HEK293 (cell line): ENCODE measurements at regions not wholly inside any gene's neighbourhood (a gene's known extent, or its start where the extent isn't known, plus 50 kb on each side); places are given as distances from the start of the nearest gene placed in this dataset.

ENCODE experiments used
- CTCF ChIA-PET: fragments of 350-600 bp; formaldehyde crosslinking; extraction: SDS; loops from one replicate; lab custom pipeline; 2021; ENCODE audit warnings: antibody characterized with exemption; lab: Yijun Ruan, JAX
- POLR2A ChIA-PET: fragments of 300-600 bp; formaldehyde crosslinking; extraction: SDS; loops from one replicate; lab custom pipeline; 2020; ENCODE audit warnings: antibody characterized with exemption, inconsistent platforms; lab: Yijun Ruan, JAX
- H3K27ac ChIP-seq: fragments of 200-500 bp; sonication (Bioruptor generic); 2 replicates; pipeline ENCODE4 v1.5.1; 2014; ENCODE audit warnings: low read depth, low read length, control low read depth, inconsistent platforms; ENCODE audit errors: extremely low read depth
- H3K36me3 ChIP-seq, 2 experiments: fragments of 200-500 bp in 1 of 2; sonication (Bioruptor generic) in 1 of 2; 1 replicate in 1 of 2; 2 replicates in 1 of 2; pipeline ENCODE4 v1.5.1; 2014 to 2017; ENCODE audit warnings: inconsistent platforms in 2 of 2, low read length in 2 of 2; ENCODE audit not compliant: control insufficient read depth in 2 of 2, insufficient read depth in 1 of 2
- H3K4me1 ChIP-seq: fragments of 200-500 bp; sonication (Bioruptor generic); 2 replicates; pipeline ENCODE4 v1.5.1; 2014; ENCODE audit warnings: mild to moderate bottlenecking, low read length, inconsistent platforms; ENCODE audit not compliant: control insufficient read depth, insufficient read depth
- H3K4me3 ChIP-seq: 2 replicates; pipeline ENCODE4 v1.5.1; 2011; ENCODE audit warnings: low read depth, mild to moderate bottlenecking, control low read depth, low read length, moderate library complexity
- H3K9me3 ChIP-seq: fragments of 200-500 bp; sonication (Bioruptor generic); 2 replicates; pipeline ENCODE4 v1.5.1; 2014; ENCODE audit warnings: low read depth, low read length, inconsistent platforms; ENCODE audit not compliant: control insufficient read depth, insufficient read depth
- CTCF ChIP-seq: fragments of 450-650 bp; formaldehyde crosslinking; IDR thresholded peaks from 2 replicates; pipeline ENCODE4 v1.5.1; 2016; ENCODE audit warnings: missing biosample characterization, missing genetic modification characterization
- GLIS1 ChIP-seq: fragments of 450-650 bp; formaldehyde crosslinking; IDR thresholded peaks from 2 replicates; pipeline ENCODE4 v1.5.1; 2016; ENCODE audit warnings: missing biosample characterization, missing genetic modification characterization
- GLIS2 ChIP-seq: fragments of 450-650 bp; formaldehyde crosslinking; IDR thresholded peaks from 2 replicates; pipeline ENCODE4 v1.5.1; 2016; ENCODE audit warnings: missing biosample characterization, missing genetic modification characterization
- HOXC10 ChIP-seq: sonication (generic); formaldehyde crosslinking; IDR thresholded peaks from 2 replicates; pipeline ENCODE4 v1.8.1; 2023; ENCODE audit warnings: mild to moderate bottlenecking, missing genetic modification reagents
- RBAK ChIP-seq: fragments of 450-650 bp; formaldehyde crosslinking; IDR thresholded peaks from 2 replicates; pipeline ENCODE4 v1.5.1; 2016; ENCODE audit warnings: missing biosample characterization, missing genetic modification characterization
- SCRT2 ChIP-seq: fragments of 450-650 bp; formaldehyde crosslinking; IDR thresholded peaks from 2 replicates; pipeline ENCODE4 v1.5.1; 2016; ENCODE audit warnings: missing biosample characterization, missing genetic modification characterization
- TSHZ1 ChIP-seq: fragments of 450-650 bp; formaldehyde crosslinking; IDR thresholded peaks from 2 replicates; pipeline ENCODE4 v1.5.1; 2016; ENCODE audit warnings: missing biosample characterization, missing genetic modification characterization, borderline replicate concordance
- ZBTB48 ChIP-seq: fragments of 450-650 bp; formaldehyde crosslinking; IDR thresholded peaks from 2 replicates; pipeline ENCODE4 v1.5.1; 2016; ENCODE audit warnings: missing biosample characterization, missing genetic modification characterization
- ZBTB6 ChIP-seq: fragments of 450-650 bp; formaldehyde crosslinking; IDR thresholded peaks from 2 replicates; pipeline ENCODE4 v1.5.1; 2017; ENCODE audit warnings: missing biosample characterization, missing genetic modification characterization
- ZFP41 ChIP-seq: fragments of 450-650 bp; formaldehyde crosslinking; IDR thresholded peaks from 2 replicates; pipeline ENCODE4 v1.5.1; 2016; ENCODE audit warnings: missing biosample characterization, missing genetic modification characterization, borderline replicate concordance
- ZNF274 ChIP-seq, 2 experiments: fragments of 200-500 bp in 1 of 2; fragments of 450-650 bp in 1 of 2; sonication (Bioruptor generic) in 1 of 2; formaldehyde crosslinking in 1 of 2; IDR thresholded peaks; 2 replicates each; pipeline versions ENCODE4 v1.5.1 to v1.6.1; 2014 to 2016; ENCODE audit warnings: borderline replicate concordance in 1 of 2, inconsistent platforms in 1 of 2, low read length in 1 of 2, missing biosample characterization in 1 of 2, missing genetic modification characterization in 1 of 2
- ZNF518A ChIP-seq: fragments of 450-650 bp; formaldehyde crosslinking; conservative IDR thresholded peaks from 2 replicates; pipeline ENCODE4 v1.5.1; 2016; ENCODE audit warnings: low read depth, missing biosample characterization, missing genetic modification characterization
- ZNF521 ChIP-seq: fragments of 450-650 bp; formaldehyde crosslinking; IDR thresholded peaks from 2 replicates; pipeline ENCODE4 v1.5.1; 2017; ENCODE audit warnings: missing biosample characterization, mild to moderate bottlenecking, missing genetic modification characterization
- ZNF626 ChIP-seq: fragments of 450-650 bp; sonication (Bioruptor Pico); formaldehyde crosslinking; IDR thresholded peaks from 2 replicates; pipeline ENCODE4 v1.5.1; 2018; ENCODE audit warnings: missing biosample characterization, missing genetic modification characterization, inconsistent platforms
- ZNF664 ChIP-seq: fragments of 450-650 bp; formaldehyde crosslinking; IDR thresholded peaks from 2 replicates; pipeline ENCODE4 v1.5.1; 2016; ENCODE audit warnings: missing biosample characterization, missing genetic modification characterization
- ZSCAN23 ChIP-seq: fragments of 450-650 bp; formaldehyde crosslinking; IDR thresholded peaks from 2 replicates; pipeline ENCODE4 v1.5.1; 2016; ENCODE audit warnings: missing biosample characterization, missing genetic modification characterization
- TF ChIP-seq, protein P1 (sequence below): fragments of 450-650 bp; formaldehyde crosslinking; IDR thresholded peaks from 2 replicates; pipeline ENCODE4 v1.5.1; 2016; ENCODE audit warnings: missing biosample characterization, missing genetic modification characterization

DNA sequence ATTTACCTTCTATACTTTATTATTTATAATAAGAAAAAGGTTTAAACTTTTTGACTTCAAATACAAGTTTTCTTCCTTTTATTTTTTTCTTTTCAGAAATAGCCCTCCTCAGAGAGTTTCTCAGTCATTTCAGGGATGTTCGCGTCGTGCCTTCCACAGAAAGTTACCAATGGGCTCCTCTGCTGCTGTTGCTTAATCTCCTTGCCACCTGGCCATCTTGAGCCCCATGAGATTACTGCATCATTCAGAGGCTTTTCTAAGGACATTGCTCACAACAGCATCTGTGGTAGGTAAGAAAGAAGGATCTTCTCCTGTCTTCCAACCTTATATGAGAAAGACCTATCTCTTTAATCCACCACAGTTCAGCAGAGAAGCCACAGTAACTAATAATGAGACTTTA, 1361.9 kb upstream of the ADGRL3 start:
- Histone ChIP-seq H3K4me1 (no peaks in the 10 kb centered on the region), H3K4me3 (no peak overlapping the region), H3K9me3 (no peaks in the 10 kb centered on the region), H3K27ac (no peak overlapping the region), H3K36me3 (no peaks in the 10 kb centered on the region)
- CTCF ChIA-PET: no interaction called here
- TF ChIP-seq CTCF (tag by site-specific recombination) (no peak), RBAK (tag by site-specific recombination) (no peak)
- TF ChIP-seq, protein P1, sequence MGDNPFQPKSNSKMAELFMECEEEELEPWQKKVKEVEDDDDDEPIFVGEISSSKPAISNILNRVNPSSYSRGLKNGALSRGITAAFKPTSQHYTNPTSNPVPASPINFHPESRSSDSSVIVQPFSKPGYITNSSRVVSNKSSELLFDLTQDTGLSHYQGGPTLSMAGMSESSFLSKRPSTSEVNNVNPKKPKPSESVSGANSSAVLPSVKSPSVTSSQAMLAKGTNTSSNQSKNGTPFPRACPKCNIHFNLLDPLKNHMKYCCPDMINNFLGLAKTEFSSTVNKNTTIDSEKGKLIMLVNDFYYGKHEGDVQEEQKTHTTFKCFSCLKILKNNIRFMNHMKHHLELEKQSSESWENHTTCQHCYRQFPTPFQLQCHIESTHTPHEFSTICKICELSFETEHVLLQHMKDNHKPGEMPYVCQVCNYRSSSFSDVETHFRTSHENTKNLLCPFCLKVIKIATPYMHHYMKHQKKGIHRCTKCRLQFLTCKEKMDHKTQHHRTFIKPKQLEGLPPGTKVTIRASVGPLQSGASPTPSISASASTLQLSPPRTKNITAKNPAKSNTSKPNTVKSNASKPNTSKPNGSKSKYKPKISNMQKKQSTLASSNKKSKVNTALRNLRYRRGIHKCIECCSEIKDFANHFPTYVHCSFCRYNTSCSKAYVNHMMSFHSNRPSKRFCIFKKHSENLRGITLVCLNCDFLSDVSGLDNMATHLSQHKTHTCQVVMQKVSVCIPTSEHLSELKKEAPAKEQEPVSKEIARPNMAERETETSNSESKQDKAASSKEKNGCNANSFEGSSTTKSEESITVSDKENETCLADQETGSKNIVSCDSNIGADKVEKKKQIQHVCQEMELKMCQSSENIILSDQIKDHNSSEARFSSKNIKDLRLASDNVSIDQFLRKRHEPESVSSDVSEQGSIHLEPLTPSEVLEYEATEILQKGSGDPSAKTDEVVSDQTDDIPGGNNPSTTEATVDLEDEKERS (tag by site-specific recombination): no peak
- TF ChIP-seq, all 188 proteins: peak for 0
- POLR2A ChIA-PET: no interaction called here

DNA sequence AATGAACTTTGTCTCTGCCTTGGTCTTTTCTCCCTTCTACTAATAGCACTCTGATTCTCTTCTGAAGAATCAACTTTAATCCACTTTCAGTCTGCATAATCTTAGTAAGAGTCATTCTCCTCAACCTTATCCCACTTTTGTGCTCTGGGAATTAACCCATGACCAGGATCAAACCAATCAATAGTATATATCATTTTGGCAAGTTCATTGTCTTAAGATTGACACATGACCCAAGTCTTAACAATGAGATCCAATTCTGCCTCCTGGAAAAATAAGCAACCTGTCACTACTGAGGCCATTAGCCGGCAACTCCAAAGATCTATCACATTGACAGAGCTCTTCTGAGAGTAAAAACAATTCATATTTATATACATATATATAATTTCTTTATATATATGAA, 1358.4 kb upstream of the ADGRL3 start:
- TF ChIP-seq SCRT2 (tag by site-specific recombination) (no peak), GLIS2 (tag by site-specific recombination) (no peak), TSHZ1 (no peak), ZNF521 (tag by site-specific recombination) (no peak), ZNF626 (no peak)
- TF ChIP-seq, all 188 proteins: peak for 0
- H3K27ac ChIP-seq: no peak overlapping the region
- ChIA-PET CTCF (no interaction called here), POLR2A (no interaction called here)
- no peak overlapping the region for H3K4me3 ChIP-seq
- no peaks in the 10 kb centered on the region for H3K36me3 ChIP-seq
- H3K9me3 ChIP-seq: no peaks in the 10 kb centered on the region
- H3K4me1 ChIP-seq: no peaks in the 10 kb centered on the region

DNA sequence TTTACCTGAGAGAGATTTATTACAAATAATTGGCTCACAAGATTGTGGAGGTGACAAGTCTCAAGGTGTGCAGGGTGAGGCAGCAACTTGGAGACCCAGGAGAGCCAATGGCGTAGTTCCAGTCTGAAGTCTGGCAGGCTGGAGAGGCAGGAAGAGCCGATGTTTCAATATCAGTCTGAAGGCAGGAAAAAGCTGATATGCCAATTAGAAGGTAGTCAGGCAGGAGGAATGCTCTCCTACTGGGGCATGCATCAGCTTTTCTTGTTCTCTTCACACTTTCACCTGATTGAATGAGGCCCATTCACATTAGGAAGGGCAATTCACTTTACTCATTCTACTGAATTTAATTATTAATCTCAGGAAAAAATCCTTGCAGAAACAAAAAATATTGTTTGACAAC, 1351.7 kb upstream of the ADGRL3 start:
- Histone ChIP-seq H3K4me1 (no peaks in the 10 kb centered on the region), H3K4me3 (no peak overlapping the region), H3K36me3 (no peaks in the 10 kb centered on the region), H3K9me3 (no peaks in the 10 kb centered on the region), H3K27ac (no peak overlapping the region)
- CTCF ChIA-PET: no interaction called here
- POLR2A ChIA-PET: no interaction called here
- TF ChIP-seq ZBTB48 (tag by site-specific recombination): no peak
- no peak for TF ChIP-seq ZNF521 (tag by site-specific recombination)
- no peak for TF ChIP-seq GLIS1 (tag by site-specific recombination)
- TF ChIP-seq HOXC10 (CRISPR knock-in tag): no peak
- no peak for TF ChIP-seq ZSCAN23
- TF ChIP-seq ZNF274 (IDR thresholded peaks at IDR 0.05; ENCODE audit: low read length): no peak
- TF ChIP-seq ZNF274 (tag by site-specific recombination; IDR thresholded peaks at IDR 0.05; ENCODE audit: borderline replicate concordance): no peak
- no peak for TF ChIP-seq ZNF518A (tag by site-specific recombination)
- no peak for TF ChIP-seq ZFP41 (tag by site-specific recombination)
- TF ChIP-seq ZBTB6 (tag by site-specific recombination): no peak
- TF ChIP-seq ZNF664 (tag by site-specific recombination): no peak
